ENCODE measurements at regions not wholly inside any gene's neighbourhood (a gene's known extent, or its start where the extent isn't known, plus 50 kb on each side); places are given as distances from the start of the nearest gene placed in this dataset.
A peak's percentile ranks its signal among the peaks of the same experiment; 100 is the strongest.

DNA sequence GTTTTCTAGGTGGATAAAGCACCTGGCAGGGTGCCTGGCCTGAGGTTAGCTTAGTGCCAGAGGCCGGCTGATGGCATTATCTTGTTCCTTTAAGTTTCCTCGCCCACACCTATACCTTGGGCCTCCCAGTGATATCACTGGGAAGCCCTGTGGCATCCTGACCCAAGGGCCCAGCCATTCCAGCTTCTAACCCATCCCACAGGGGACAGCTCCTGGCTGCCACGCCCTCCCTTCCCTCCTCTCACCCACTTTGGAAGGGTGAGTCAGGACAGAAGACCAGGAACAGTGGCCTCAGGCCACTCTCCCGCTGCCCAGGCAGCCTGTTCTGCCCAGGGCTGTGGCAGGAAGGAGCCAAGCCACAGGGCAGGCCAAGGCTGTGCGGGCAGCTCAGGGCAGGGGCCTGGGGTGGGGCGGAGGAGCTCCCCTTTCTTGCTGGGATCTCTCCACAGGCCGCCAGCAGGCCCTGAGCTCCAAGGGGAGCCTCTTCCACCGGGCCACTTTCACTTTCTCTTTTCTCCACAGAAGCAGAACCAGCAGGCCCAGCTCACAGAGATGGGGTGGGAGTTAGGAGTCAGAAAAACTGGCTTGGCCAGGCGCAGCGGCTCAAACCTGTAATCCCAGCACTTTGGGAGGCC, 75.1 kb downstream of the IRF2BPL start:
- DNase-seq (ENCODE audit: low read depth in 2 of 2) = peak; percentile 78 to 82
- Histone ChIP-seq H2AFZ (ENCODE audit: low read length) (peak overlapping the region; percentile 10), H4K20me1 (ENCODE audit: control insufficient read depth, extremely low read depth, insufficient read depth, low read length) (no peaks in the 10 kb centered on the region), H3K4me1 (ENCODE audit: control insufficient read depth, extremely low read depth, insufficient read depth, low read length) (peaks cover 33% of the 10 kb centered on the region), H3K79me2 (ENCODE audit: control insufficient read depth, insufficient read depth, low read length) (no peaks in the 10 kb centered on the region), H3K27ac (ENCODE audit: insufficient read depth, low read length) (peak overlapping the region; percentile 88), H3K36me3 (ENCODE audit: control insufficient read depth, insufficient read depth, low read length) (no peaks in the 10 kb centered on the region), H3K9me3 (ENCODE audit: control insufficient read depth, insufficient read depth, low read depth, low read length) (no peaks in the 10 kb centered on the region), H3K27me3 (ENCODE audit: control insufficient read depth, insufficient read depth, low read length) (no peaks in the 10 kb centered on the region), H3K4me3 (replicated peaks in 1 of 4; ENCODE audit: control extremely low read depth in 1 of 4, insufficient read depth in 1 of 4, low read depth in 3 of 4, low read length in 4 of 4) (peak overlapping the region in 3 of 4 experiments; percentile 14 to 47 (median 19)), H3K9ac (ENCODE audit: insufficient read depth, low read length) (peak overlapping the region; percentile 87), H3K4me2 (ENCODE audit: extremely low read depth, insufficient read depth, low read length) (peak overlapping the region; percentile 75)
- no peak for TF ChIP-seq EZH2 (IDR thresholded peaks at IDR 0.05; ENCODE audit: low read length, missing control alignments)
- TF ChIP-seq, protein P1, sequence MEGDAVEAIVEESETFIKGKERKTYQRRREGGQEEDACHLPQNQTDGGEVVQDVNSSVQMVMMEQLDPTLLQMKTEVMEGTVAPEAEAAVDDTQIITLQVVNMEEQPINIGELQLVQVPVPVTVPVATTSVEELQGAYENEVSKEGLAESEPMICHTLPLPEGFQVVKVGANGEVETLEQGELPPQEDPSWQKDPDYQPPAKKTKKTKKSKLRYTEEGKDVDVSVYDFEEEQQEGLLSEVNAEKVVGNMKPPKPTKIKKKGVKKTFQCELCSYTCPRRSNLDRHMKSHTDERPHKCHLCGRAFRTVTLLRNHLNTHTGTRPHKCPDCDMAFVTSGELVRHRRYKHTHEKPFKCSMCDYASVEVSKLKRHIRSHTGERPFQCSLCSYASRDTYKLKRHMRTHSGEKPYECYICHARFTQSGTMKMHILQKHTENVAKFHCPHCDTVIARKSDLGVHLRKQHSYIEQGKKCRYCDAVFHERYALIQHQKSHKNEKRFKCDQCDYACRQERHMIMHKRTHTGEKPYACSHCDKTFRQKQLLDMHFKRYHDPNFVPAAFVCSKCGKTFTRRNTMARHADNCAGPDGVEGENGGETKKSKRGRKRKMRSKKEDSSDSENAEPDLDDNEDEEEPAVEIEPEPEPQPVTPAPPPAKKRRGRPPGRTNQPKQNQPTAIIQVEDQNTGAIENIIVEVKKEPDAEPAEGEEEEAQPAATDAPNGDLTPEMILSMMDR (conservative IDR thresholded peaks at IDR 0.05 in 1 of 2, IDR thresholded peaks at IDR 0.05 in 1 of 2; ENCODE audit: low read depth in 1 of 2, low read length in 2 of 2) = no peak

GRCh38 chr14:76951166-76951565, 77.3 kb downstream of the IRF2BPL start:
- no peak for TF ChIP-seq EZH2 (IDR thresholded peaks at IDR 0.05; ENCODE audit: low read length, missing control alignments)
- TF ChIP-seq, protein P1 (conservative IDR thresholded peaks at IDR 0.05 in 1 of 2, IDR thresholded peaks at IDR 0.05 in 1 of 2; ENCODE audit: low read depth in 1 of 2, low read length in 2 of 2) = no peak
- peak; percentile 36 to 60 for DNase-seq (ENCODE audit: low read depth in 2 of 2)
- Histone ChIP-seq H3K4me2 (ENCODE audit: extremely low read depth, insufficient read depth, low read length) (no peak overlapping the region), H3K36me3 (ENCODE audit: control insufficient read depth, insufficient read depth, low read length) (no peaks in the 10 kb centered on the region), H3K4me3 (replicated peaks in 1 of 4; ENCODE audit: control extremely low read depth in 1 of 4, insufficient read depth in 1 of 4, low read depth in 3 of 4, low read length in 4 of 4) (no peak overlapping the region), H3K27me3 (ENCODE audit: control insufficient read depth, insufficient read depth, low read length) (no peaks in the 10 kb centered on the region), H3K4me1 (ENCODE audit: control insufficient read depth, extremely low read depth, insufficient read depth, low read length) (peaks cover 39% of the 10 kb centered on the region), H4K20me1 (ENCODE audit: control insufficient read depth, extremely low read depth, insufficient read depth, low read length) (no peaks in the 10 kb centered on the region), H2AFZ (ENCODE audit: low read length) (no peak overlapping the region), H3K9me3 (ENCODE audit: control insufficient read depth, insufficient read depth, low read depth, low read length) (no peaks in the 10 kb centered on the region), H3K79me2 (ENCODE audit: control insufficient read depth, insufficient read depth, low read length) (no peaks in the 10 kb centered on the region), H3K27ac (ENCODE audit: insufficient read depth, low read length) (no peak overlapping the region), H3K9ac (ENCODE audit: insufficient read depth, low read length) (no peak overlapping the region)

- no peak overlapping the region for H3K4me3 ChIP-seq (replicated peaks in 1 of 4; ENCODE audit: control extremely low read depth in 1 of 4, insufficient read depth in 1 of 4, low read depth in 3 of 4, low read length in 4 of 4)
- no peaks in the 10 kb centered on the region for H3K27me3 ChIP-seq (ENCODE audit: control insufficient read depth, insufficient read depth, low read length)
- H3K36me3 ChIP-seq (ENCODE audit: control insufficient read depth, insufficient read depth, low read length) = no peaks in the 10 kb centered on the region
- H4K20me1 ChIP-seq (ENCODE audit: control insufficient read depth, extremely low read depth, insufficient read depth, low read length) = no peaks in the 10 kb centered on the region
- no peaks in the 10 kb centered on the region for H3K79me2 ChIP-seq (ENCODE audit: control insufficient read depth, insufficient read depth, low read length)
- DNase-seq (ENCODE audit: low read depth in 2 of 2) = peak; percentile 47 to 81
- H3K4me2 ChIP-seq (ENCODE audit: extremely low read depth, insufficient read depth, low read length) = no peak overlapping the region
- H3K9me3 ChIP-seq (ENCODE audit: control insufficient read depth, insufficient read depth, low read depth, low read length) = no peaks in the 10 kb centered on the region
- peak overlapping the region; percentile 27 for H3K27ac ChIP-seq (ENCODE audit: insufficient read depth, low read length)
- H3K4me1 ChIP-seq (ENCODE audit: control insufficient read depth, extremely low read depth, insufficient read depth, low read length) = peaks cover 33% of the 10 kb centered on the region
- H2AFZ ChIP-seq (ENCODE audit: low read length) = no peak overlapping the region
- H3K9ac ChIP-seq (ENCODE audit: insufficient read depth, low read length) = peak overlapping the region; percentile 2
- TF ChIP-seq, protein P1 (conservative IDR thresholded peaks at IDR 0.05 in 1 of 2, IDR thresholded peaks at IDR 0.05 in 1 of 2; ENCODE audit: low read depth in 1 of 2, low read length in 2 of 2) = no peak
- no peak for TF ChIP-seq EZH2 (IDR thresholded peaks at IDR 0.05; ENCODE audit: low read length, missing control alignments)
These were observed 78.2 kb downstream of the IRF2BPL start for GRCh38 chr14:76950055-76951020.
